ENCODE measurements at regions not wholly inside any gene's neighbourhood (a gene's known extent, or its start where the extent isn't known, plus 50 kb on each side); places are given as distances from the start of the nearest gene placed in this dataset.

GRCh38 chrX:97820170-97820569 is 936.5 kb downstream of the RPA4 start:
- CTCF ChIA-PET, result no interaction called here
- 0 out of 2 replicates have a peak, but pooled peaks cover 4% of the 10 kb centered on the region for H3K4me1 Mint-ChIP-seq
- ATAC-seq, result no peak
- POLR2A ChIA-PET, result no interaction called here
- no peaks in the 10 kb centered on the region for H3K27me3 Mint-ChIP-seq (ENCODE audit: low read depth)
- TF ChIP-seq GTF2I (CRISPR knock-in tag; conservative IDR thresholded peaks at IDR 0.05) (no peak), ZNF317 (CRISPR knock-in tag; IDR thresholded peaks at IDR 0.05; ENCODE audit: borderline replicate concordance, low read depth) (no peak), JAZF1 (CRISPR knock-in tag; IDR thresholded peaks at IDR 0.05) (no peak), FOXJ3 (CRISPR knock-in tag; IDR thresholded peaks at IDR 0.05; ENCODE audit: borderline replicate concordance) (no peak), SMAD3 (CRISPR knock-in tag; IDR thresholded peaks at IDR 0.05; ENCODE audit: borderline replicate concordance) (no peak), SOX15 (CRISPR knock-in tag; IDR thresholded peaks at IDR 0.05) (no peak), FOXK1 (CRISPR knock-in tag; IDR thresholded peaks at IDR 0.05) (no peak), ZNF281 (CRISPR knock-in tag; IDR thresholded peaks at IDR 0.05) (no peak), IRF1 (CRISPR knock-in tag; IDR thresholded peaks at IDR 0.05) (no peak), MAX (CRISPR knock-in tag; IDR thresholded peaks at IDR 0.05) (no peak), ATF3 (CRISPR knock-in tag; conservative IDR thresholded peaks at IDR 0.05) (no peak), TEAD4 (CRISPR knock-in tag; IDR thresholded peaks at IDR 0.05) (no peak), ELF4 (CRISPR knock-in tag; IDR thresholded peaks at IDR 0.05; ENCODE audit: low read depth) (no peak), AR (CRISPR knock-in tag; IDR thresholded peaks at IDR 0.05) (no peak), NR2C2 (CRISPR knock-in tag; IDR thresholded peaks at IDR 0.05) (no peak), TP53 (CRISPR knock-in tag; IDR thresholded peaks at IDR 0.05) (no peak), HMGXB4 (CRISPR knock-in tag; IDR thresholded peaks at IDR 0.05) (no peak), EMX1 (CRISPR knock-in tag; IDR thresholded peaks at IDR 0.05) (no peak), E2F5 (CRISPR knock-in tag; IDR thresholded peaks at IDR 0.05) (no peak), HMGA2 (CRISPR knock-in tag; IDR thresholded peaks at IDR 0.05) (no peak)
- H3K27ac Mint-ChIP-seq, result no peak overlapping the region
- no peaks in the 10 kb centered on the region for H3K9me3 Mint-ChIP-seq
- no peak overlapping the region for H3K4me3 Mint-ChIP-seq
- no peak for DNase-seq (ENCODE audit: low spot score)
- H3K36me3 Mint-ChIP-seq, result no peaks in the 10 kb centered on the region
